ENCODE measurements at regions not wholly inside any gene's neighbourhood (a gene's known extent, or its start where the extent isn't known, plus 50 kb on each side); places are given as distances from the start of the nearest gene placed in this dataset.

DNA sequence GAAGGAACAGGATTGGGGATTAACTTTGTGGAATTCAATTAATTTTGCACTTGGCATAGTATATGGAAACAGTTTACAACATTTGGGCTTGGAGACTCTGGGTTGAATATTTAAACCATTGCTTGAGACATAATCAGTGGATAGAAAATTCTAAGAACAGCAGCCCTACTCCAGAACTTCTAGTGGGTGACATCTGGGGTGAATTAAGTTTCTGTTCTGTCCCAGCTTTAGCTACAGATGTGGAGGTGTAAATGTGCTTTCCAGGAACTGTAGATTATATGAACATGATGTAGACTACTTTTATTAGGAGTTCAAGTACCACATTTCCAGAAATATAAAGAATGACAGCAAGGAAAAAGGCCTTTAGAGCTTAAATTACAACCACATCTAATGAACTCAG is 51.9 kb upstream of the SKAP2 start:
- TF ChIP-seq CTCF (IDR thresholded peaks at IDR 0.05; ENCODE audit: low read depth, low read length) (no peak), POLR2A (IDR thresholded peaks at IDR 0.05; ENCODE audit: extremely low read depth, insufficient read length) (no peak), MYC (IDR thresholded peaks at IDR 0.05; ENCODE audit: low read depth, low read length) (no peak)
- TF ChIP-seq, protein P1, sequence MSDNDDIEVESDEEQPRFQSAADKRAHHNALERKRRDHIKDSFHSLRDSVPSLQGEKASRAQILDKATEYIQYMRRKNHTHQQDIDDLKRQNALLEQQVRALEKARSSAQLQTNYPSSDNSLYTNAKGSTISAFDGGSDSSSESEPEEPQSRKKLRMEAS (IDR thresholded peaks at IDR 0.05; ENCODE audit: low read depth, low read length): no peak
